ENCODE measurements at regions not wholly inside any gene's neighbourhood (a gene's known extent, or its start where the extent isn't known, plus 50 kb on each side); places are given as distances from the start of the nearest gene placed in this dataset.
"Not testable (repeated sequence)": the region's sequence is repeated elsewhere in the genome, so short reads cannot be mapped to it uniquely, and the experiment has no call there.

- H3K4me3 ChIP-seq (ENCODE audit: low read depth, low read length): no peak overlapping the region
- DNase-seq (ENCODE audit: low read depth in 4 of 6, low spot score in 6 of 6): no peak
- H3K36me3 ChIP-seq (ENCODE audit: control insufficient read depth, insufficient read depth, low read length): no peaks in the 10 kb centered on the region
- H3K27ac ChIP-seq (ENCODE audit: low read depth, low read length): no peak overlapping the region
- 88% methylated on average over 4 of the region's 4 CpGs for WGBS (ENCODE audit: insufficient coverage)
- H3K9me3 ChIP-seq (ENCODE audit: control insufficient read depth, insufficient read depth, low read length): no peaks in the 10 kb centered on the region
- H3K4me1 ChIP-seq (ENCODE audit: control insufficient read depth, insufficient read depth, low read length): no peaks in the 10 kb centered on the region
- no peaks in the 10 kb centered on the region for H3K27me3 ChIP-seq (ENCODE audit: control insufficient read depth, insufficient read depth, low read length)
Observed at GRCh38 chr21:20030390-20030789, 967.8 kb upstream of the NCAM2 start.

- no peaks in the 10 kb centered on the region for H3K36me3 ChIP-seq (ENCODE audit: control insufficient read depth, insufficient read depth, low read length)
- DNase-seq (ENCODE audit: low read depth in 4 of 6, low spot score in 6 of 6): no peak
- H3K9me3 ChIP-seq (ENCODE audit: control insufficient read depth, insufficient read depth, low read length): no peaks in the 10 kb centered on the region
- no peaks in the 10 kb centered on the region for H3K4me1 ChIP-seq (ENCODE audit: control insufficient read depth, insufficient read depth, low read length)
- 93% methylated on average over 3 of the region's 4 CpGs for WGBS (ENCODE audit: insufficient coverage)
- H3K27ac ChIP-seq (ENCODE audit: low read depth, low read length): no peak overlapping the region
- no peaks in the 10 kb centered on the region for H3K27me3 ChIP-seq (ENCODE audit: control insufficient read depth, insufficient read depth, low read length)
- no peak overlapping the region for H3K4me3 ChIP-seq (ENCODE audit: low read depth, low read length)
Observed at GRCh38 chr21:20031807-20032206, 966.4 kb upstream of the NCAM2 start.

- no peaks in the 10 kb centered on the region for H3K36me3 ChIP-seq (ENCODE audit: control insufficient read depth, insufficient read depth, low read length)
- no peaks in the 10 kb centered on the region for H3K27me3 ChIP-seq (ENCODE audit: control insufficient read depth, insufficient read depth, low read length)
- H3K4me1 ChIP-seq (ENCODE audit: control insufficient read depth, insufficient read depth, low read length): no peaks in the 10 kb centered on the region
- H3K27ac ChIP-seq (ENCODE audit: low read depth, low read length): no peak overlapping the region
- no peaks in the 10 kb centered on the region for H3K9me3 ChIP-seq (ENCODE audit: control insufficient read depth, insufficient read depth, low read length)
- DNase-seq (ENCODE audit: low read depth in 4 of 6, low spot score in 6 of 6): peak in 1 of 6 donors; percentile 13
- WGBS (ENCODE audit: insufficient coverage): no CpG with 5 or more reads among the region's 2 CpGs
- H3K4me3 ChIP-seq (ENCODE audit: low read depth, low read length): no peak overlapping the region
Observed at GRCh38 chr21:20040768-20041167, 957.4 kb upstream of the NCAM2 start.

DNA sequence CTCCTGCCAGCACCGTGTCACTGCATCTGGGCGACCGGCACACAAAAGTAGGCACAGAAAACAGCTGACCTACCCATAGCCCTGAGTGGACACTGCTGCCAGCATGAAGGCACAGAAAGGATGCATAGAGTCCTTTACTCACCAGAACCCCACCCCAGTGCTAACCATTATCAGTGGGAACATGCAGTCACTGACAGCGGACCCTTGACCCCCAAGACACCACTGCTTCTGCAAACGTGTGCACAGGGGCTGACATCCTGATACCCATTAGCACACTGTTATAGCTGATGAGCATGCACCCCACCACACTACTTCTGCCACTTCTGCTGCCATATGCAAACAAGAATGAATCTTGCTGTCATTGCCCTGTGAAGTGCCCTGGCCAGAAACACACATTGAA lies 953.0 kb upstream of the NCAM2 start:
- no peaks in the 10 kb centered on the region for H3K36me3 ChIP-seq (ENCODE audit: control insufficient read depth, insufficient read depth, low read length)
- WGBS (ENCODE audit: insufficient coverage): 88% methylated on average over 5 of the region's 5 CpGs
- H3K4me3 ChIP-seq (ENCODE audit: low read depth, low read length): no peak overlapping the region
- DNase-seq (ENCODE audit: low read depth in 4 of 6, low spot score in 6 of 6): no peak
- H3K4me1 ChIP-seq (ENCODE audit: control insufficient read depth, insufficient read depth, low read length): no peaks in the 10 kb centered on the region
- H3K27me3 ChIP-seq (ENCODE audit: control insufficient read depth, insufficient read depth, low read length): no peaks in the 10 kb centered on the region
- H3K27ac ChIP-seq (ENCODE audit: low read depth, low read length): no peak overlapping the region
- H3K9me3 ChIP-seq (ENCODE audit: control insufficient read depth, insufficient read depth, low read length): no peaks in the 10 kb centered on the region

- not testable (repeated sequence) for H3K4me1 ChIP-seq (ENCODE audit: control insufficient read depth, insufficient read depth, low read length); H3K27me3 ChIP-seq (ENCODE audit: control insufficient read depth, insufficient read depth, low read length); H3K9me3 ChIP-seq (ENCODE audit: control insufficient read depth, insufficient read depth, low read length); H3K36me3 ChIP-seq (ENCODE audit: control insufficient read depth, insufficient read depth, low read length); DNase-seq (ENCODE audit: low read depth in 4 of 6, low spot score in 6 of 6); H3K27ac ChIP-seq (ENCODE audit: low read depth, low read length); H3K4me3 ChIP-seq (ENCODE audit: low read depth, low read length)
- WGBS (ENCODE audit: insufficient coverage): over 99% methylated on average over 18 of the region's 20 CpGs
Observed at GRCh38 chr21:20048130-20048837, 949.9 kb upstream of the NCAM2 start.

DNA sequence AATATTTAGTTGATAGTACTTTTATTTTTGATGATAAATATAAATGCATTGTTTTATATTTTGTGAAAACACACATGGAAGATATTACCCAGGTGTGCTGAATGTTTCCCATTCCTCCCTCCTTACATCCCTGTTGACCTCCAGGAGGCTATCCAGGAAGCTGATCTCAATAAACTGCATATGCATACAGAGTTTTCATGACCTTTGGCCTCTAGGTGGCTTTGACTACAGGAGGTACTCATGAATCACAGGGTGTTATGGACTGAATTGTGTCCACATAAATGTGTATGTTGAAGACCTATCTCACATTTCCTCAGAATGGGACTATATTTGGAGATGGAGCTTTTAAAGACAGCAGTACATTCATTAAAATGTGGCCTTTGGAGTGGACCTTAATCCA lies 914.9 kb upstream of the NCAM2 start:
- Histone ChIP-seq H3K4me3 (ENCODE audit: low read depth, low read length) (no peak overlapping the region), H3K9me3 (ENCODE audit: control insufficient read depth, insufficient read depth, low read length) (peaks cover 1% of the 10 kb centered on the region), H3K4me1 (ENCODE audit: control insufficient read depth, insufficient read depth, low read length) (no peaks in the 10 kb centered on the region), H3K27ac (ENCODE audit: low read depth, low read length) (no peak overlapping the region), H3K27me3 (ENCODE audit: control insufficient read depth, insufficient read depth, low read length) (no peaks in the 10 kb centered on the region), H3K36me3 (ENCODE audit: control insufficient read depth, insufficient read depth, low read length) (no peaks in the 10 kb centered on the region)
- DNase-seq (ENCODE audit: low read depth in 4 of 6, low spot score in 6 of 6): no peak

- Histone ChIP-seq H3K27me3 (ENCODE audit: control insufficient read depth, insufficient read depth, low read length) (no peaks in the 10 kb centered on the region), H3K27ac (ENCODE audit: low read depth, low read length) (no peak overlapping the region), H3K36me3 (ENCODE audit: control insufficient read depth, insufficient read depth, low read length) (no peaks in the 10 kb centered on the region), H3K4me3 (ENCODE audit: low read depth, low read length) (no peak overlapping the region), H3K9me3 (ENCODE audit: control insufficient read depth, insufficient read depth, low read length) (no peaks in the 10 kb centered on the region), H3K4me1 (ENCODE audit: control insufficient read depth, insufficient read depth, low read length) (no peaks in the 10 kb centered on the region)
- no peak for DNase-seq (ENCODE audit: low read depth in 4 of 6, low spot score in 6 of 6)
Observed at GRCh38 chr21:20083925-20084324, 914.3 kb upstream of the NCAM2 start.

DNA sequence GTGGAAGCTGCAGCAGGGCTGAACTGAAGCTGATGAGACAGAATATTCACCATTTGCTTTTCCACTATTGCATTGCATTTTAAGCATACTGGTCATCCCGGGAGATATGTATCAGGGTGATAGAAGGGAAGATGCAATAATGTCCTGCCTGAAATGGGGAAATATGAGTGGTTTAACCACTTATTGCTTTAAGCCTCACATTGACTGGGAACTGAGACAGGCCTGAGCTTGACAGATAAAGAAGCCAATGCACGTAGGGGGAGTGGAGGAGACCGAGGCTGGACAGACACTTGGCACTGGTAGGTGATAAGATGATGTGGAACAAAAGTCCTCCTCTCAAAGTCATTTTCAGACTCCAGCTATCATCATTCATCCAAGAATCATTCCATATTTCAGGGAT lies 911.7 kb upstream of the NCAM2 start:
- Histone ChIP-seq H3K36me3 (ENCODE audit: control insufficient read depth, insufficient read depth, low read length) (no peaks in the 10 kb centered on the region), H3K27me3 (ENCODE audit: control insufficient read depth, insufficient read depth, low read length) (no peaks in the 10 kb centered on the region), H3K9me3 (ENCODE audit: control insufficient read depth, insufficient read depth, low read length) (no peaks in the 10 kb centered on the region), H3K27ac (ENCODE audit: low read depth, low read length) (no peak overlapping the region), H3K4me1 (ENCODE audit: control insufficient read depth, insufficient read depth, low read length) (no peaks in the 10 kb centered on the region), H3K4me3 (ENCODE audit: low read depth, low read length) (no peak overlapping the region)
- WGBS (ENCODE audit: insufficient coverage): no CpG with 5 or more reads among the region's 3 CpGs
- no peak for DNase-seq (ENCODE audit: low read depth in 4 of 6, low spot score in 6 of 6)

GRCh38 chr21:20106368-20106767 lies 891.8 kb upstream of the NCAM2 start:
- no CpG with 5 or more reads among the region's 2 CpGs for WGBS (ENCODE audit: insufficient coverage)
- peak in 1 of 6 donors; percentile 69 for DNase-seq (ENCODE audit: low read depth in 4 of 6, low spot score in 6 of 6)
- Histone ChIP-seq H3K9me3 (ENCODE audit: control insufficient read depth, insufficient read depth, low read length) (no peaks in the 10 kb centered on the region), H3K27ac (ENCODE audit: low read depth, low read length) (no peak overlapping the region), H3K27me3 (ENCODE audit: control insufficient read depth, insufficient read depth, low read length) (no peaks in the 10 kb centered on the region), H3K36me3 (ENCODE audit: control insufficient read depth, insufficient read depth, low read length) (no peaks in the 10 kb centered on the region), H3K4me3 (ENCODE audit: low read depth, low read length) (no peak overlapping the region), H3K4me1 (ENCODE audit: control insufficient read depth, insufficient read depth, low read length) (no peaks in the 10 kb centered on the region)

DNA sequence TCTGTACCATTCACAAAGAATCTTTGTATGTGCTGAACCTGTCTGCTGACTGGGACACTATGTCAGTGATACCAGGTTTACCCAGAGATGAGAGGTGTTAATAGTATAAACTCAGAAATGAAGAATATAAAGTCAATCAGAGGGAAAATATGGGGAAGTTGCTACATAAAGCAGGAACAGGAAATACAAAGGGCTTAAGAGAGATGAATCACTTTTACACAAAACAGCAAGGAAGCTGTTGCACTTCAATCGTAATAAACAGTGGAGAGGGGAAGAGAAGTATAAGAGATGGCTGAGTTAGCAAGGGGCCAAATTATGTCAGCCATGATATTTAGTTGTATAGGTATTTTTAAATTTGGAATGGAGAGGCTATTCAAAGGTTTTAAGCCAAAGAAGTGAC lies 890.2 kb upstream of the NCAM2 start:
- H3K36me3 ChIP-seq (ENCODE audit: control insufficient read depth, insufficient read depth, low read length): no peaks in the 10 kb centered on the region
- H3K27ac ChIP-seq (ENCODE audit: low read depth, low read length): no peak overlapping the region
- peak in 1 of 6 donors; percentile 46 for DNase-seq (ENCODE audit: low read depth in 4 of 6, low spot score in 6 of 6)
- H3K27me3 ChIP-seq (ENCODE audit: control insufficient read depth, insufficient read depth, low read length): no peaks in the 10 kb centered on the region
- H3K4me3 ChIP-seq (ENCODE audit: low read depth, low read length): no peak overlapping the region
- H3K9me3 ChIP-seq (ENCODE audit: control insufficient read depth, insufficient read depth, low read length): no peaks in the 10 kb centered on the region
- no peaks in the 10 kb centered on the region for H3K4me1 ChIP-seq (ENCODE audit: control insufficient read depth, insufficient read depth, low read length)
- 83% methylated on average over 1 of the region's 1 CpG for WGBS (ENCODE audit: insufficient coverage)

Data from spinal cord (tissue), 9 donors.